Inflammatory macrophage treated with lipopolysaccharide for 1 hour (primary cell): ENCODE measurements at regions not wholly inside any gene's neighbourhood (a gene's known extent, or its start where the extent isn't known, plus 50 kb on each side); places are given as distances from the start of the nearest gene placed in this dataset.
"Not testable (repeated sequence)": the region's sequence is repeated elsewhere in the genome, so short reads cannot be mapped to it uniquely, and the experiment has no call there.

Experiments used
- DNase-seq, 2 donors: peaks; one replicate each; pipeline ENCODE4 v3.0.0-alpha.2; 2020 to 2022

- DNase-seq: no peak
Measured at GRCh38 chr4:32931475-32931874, 2211.3 kb downstream of the PCDH7 start.

- DNase-seq: no peak
Measured at GRCh38 chr4:32932156-32932555, 2212.0 kb downstream of the PCDH7 start.

- not testable (repeated sequence) for DNase-seq
Measured at GRCh38 chr4:32939222-32939621, 2219.1 kb downstream of the PCDH7 start.

- DNase-seq: no peak
Measured at GRCh38 chr4:32950866-32951265, 2230.7 kb downstream of the PCDH7 start.

- DNase-seq: no peak
Measured at GRCh38 chr4:32958586-32958985, 2238.4 kb downstream of the PCDH7 start.

GRCh38 chr4:32962100-32962499 lies 2241.9 kb downstream of the PCDH7 start:
- DNase-seq: no peak

GRCh38 chr4:32985256-32985655 lies 2265.1 kb downstream of the PCDH7 start:
- no peak for DNase-seq

- no peak for DNase-seq
Measured at GRCh38 chr4:32986236-32986635, 2266.1 kb downstream of the PCDH7 start.

- DNase-seq: no peak
Measured at GRCh38 chr4:32987111-32987510, 2266.9 kb downstream of the PCDH7 start.

- DNase-seq: no peak
Measured at GRCh38 chr4:32988165-32988811, 2268.1 kb downstream of the PCDH7 start.

- no peak for DNase-seq
Measured at GRCh38 chr4:32991663-32992062, 2271.5 kb downstream of the PCDH7 start.

GRCh38 chr4:32994981-32995881 lies 2275.1 kb downstream of the PCDH7 start:
- no peak for DNase-seq

- DNase-seq: no peak
Measured at GRCh38 chr4:33013282-33013681, 2293.1 kb downstream of the PCDH7 start.

GRCh38 chr4:33025236-33025635 lies 2305.1 kb downstream of the PCDH7 start:
- DNase-seq: no peak

GRCh38 chr4:33029976-33030375 lies 2309.8 kb downstream of the PCDH7 start:
- no peak for DNase-seq

- DNase-seq: no peak
Measured at GRCh38 chr4:33031328-33031727, 2311.2 kb downstream of the PCDH7 start.

GRCh38 chr4:33037464-33037863 lies 2317.3 kb downstream of the PCDH7 start:
- no peak for DNase-seq

- DNase-seq: no peak
Measured at GRCh38 chr4:33045334-33045733, 2325.2 kb downstream of the PCDH7 start.

- no peak for DNase-seq
Measured at GRCh38 chr4:33052241-33052640, 2332.1 kb downstream of the PCDH7 start.

GRCh38 chr4:33054161-33054560 lies 2334.0 kb downstream of the PCDH7 start:
- no peak for DNase-seq

- DNase-seq: no peak
Measured at GRCh38 chr4:33054656-33055196, 2334.6 kb downstream of the PCDH7 start.

- DNase-seq: no peak
Measured at GRCh38 chr4:33057736-33058135, 2337.6 kb downstream of the PCDH7 start.

- DNase-seq: no peak
Measured at GRCh38 chr4:33058998-33059397, 2338.8 kb downstream of the PCDH7 start.
